SU-DHL-6 (cell line): ENCODE measurements at regions not wholly inside any gene's neighbourhood (a gene's known extent, or its start where the extent isn't known, plus 50 kb on each side); places are given as distances from the start of the nearest gene placed in this dataset.

Source experiments
- H2AFZ ChIP-seq: fragments of 200-600 bp; sonication (generic); 2 replicates; pipeline ENCODE4 v1.6.1; 2014; ENCODE audit warnings: low read depth, mild to moderate bottlenecking, moderate library complexity, mixed read lengths, antibody characterized with exemption, low read length; ENCODE audit not compliant: severe bottlenecking
- H3F3A ChIP-seq: fragments of 200-600 bp; shearing (Covaris generic); 2 replicates; pipeline ENCODE4 v1.6.0; 2016; ENCODE audit warnings: antibody characterized with exemption, mild to moderate bottlenecking; ENCODE audit not compliant: insufficient read depth
- H3K27ac ChIP-seq: fragments of 200-600 bp; sonication (generic); 2 replicates; pipeline ENCODE4 v1.5.1; 2016; ENCODE audit warnings: low read depth, mild to moderate bottlenecking, low read length, moderate library complexity, mixed read lengths
- H3K27me3 ChIP-seq: fragments of 200-600 bp; sonication (generic), shearing (Covaris generic); 2 replicates; pipeline ENCODE4 v1.6.0; 2014; ENCODE audit warnings: mild to moderate bottlenecking, low read length
- H3K36me3 ChIP-seq: fragments of 200-600 bp; sonication (generic); 2 replicates; pipeline ENCODE4 v1.6.1; 2014; ENCODE audit warnings: mild to moderate bottlenecking, low read length, mixed read lengths
- H3K4me2 ChIP-seq: fragments of 300-600, 200-600 bp; shearing (Covaris generic), sonication (generic); 2 replicates; pipeline ENCODE4 v1.6.0; 2014; ENCODE audit warnings: low read length, low read depth, mild to moderate bottlenecking; ENCODE audit not compliant: poor library complexity, severe bottlenecking
- H3K4me3 ChIP-seq: fragments of 200-600 bp; sonication (generic); 2 replicates; pipeline ENCODE4 v1.5.1; 2014; ENCODE audit warnings: antibody characterized with exemption, low read length, mild to moderate bottlenecking, mixed read lengths; ENCODE audit not compliant: insufficient read depth, poor library complexity, severe bottlenecking
- H3K79me2 ChIP-seq: fragments of 200-600 bp; sonication (generic); 2 replicates; pipeline ENCODE4 v1.6.1; 2014; ENCODE audit warnings: mild to moderate bottlenecking, low read length, moderate library complexity; ENCODE audit not compliant: insufficient read depth
- H3K9ac ChIP-seq: fragments of 200-600 bp; sonication (generic); 2 replicates; pipeline ENCODE4 v1.7.0; 2014; ENCODE audit warnings: mild to moderate bottlenecking, low read length
- H3K9me2 ChIP-seq: fragments of 200-600 bp; sonication (generic); replicated peaks from 2 replicates; pipeline ENCODE4 v1.6.1; 2014; ENCODE audit warnings: low read length; ENCODE audit not compliant: insufficient read depth
- H3K9me3 ChIP-seq: fragments of 200-600 bp; sonication (generic); 2 replicates; pipeline ENCODE4 v1.6.1; 2014; ENCODE audit warnings: low read length, mixed read lengths; ENCODE audit not compliant: insufficient read depth
- H4K20me1 ChIP-seq: fragments of 200-600 bp; sonication (generic); 2 replicates; pipeline ENCODE4 v1.6.1; 2014; ENCODE audit warnings: low read depth, mild to moderate bottlenecking, antibody characterized with exemption, low read length, moderate library complexity, mixed read lengths
- CTCF ChIP-seq: fragments of 200-600 bp; sonication (generic); IDR thresholded peaks from one replicate; pipeline ENCODE4 v1.5.1; 2017; ENCODE audit warnings: antibody characterized with exemption, mild to moderate bottlenecking, low read length, moderate library complexity; ENCODE audit not compliant: insufficient read depth, poor library complexity, severe bottlenecking
- EZH2phosphoT487 ChIP-seq: fragments of 200-600 bp; sonication (generic), shearing (Covaris generic); conservative IDR thresholded peaks from 2 replicates; pipeline ENCODE4 v1.6.1; 2018; ENCODE audit warnings: mild to moderate bottlenecking, antibody characterized with exemption, low read length, moderate library complexity, mixed read lengths

GRCh38 chr6:66937180-66937579, 1230.2 kb upstream of the EYS start:
- no peak overlapping the region for H2AFZ ChIP-seq
- 0 out of 2 replicates have a peak, but pooled peaks cover 2% of the 10 kb centered on the region for H3K36me3 ChIP-seq
- no peaks in the 10 kb centered on the region for H3F3A ChIP-seq
- H3K9me3 ChIP-seq: peaks cover 15% of the 10 kb centered on the region; the same call in 1 of the 2 replicates
- TF ChIP-seq EZH2phosphoT487 (no peak), CTCF (no peak)
- no peak overlapping the region for H3K9ac ChIP-seq
- H3K4me2 ChIP-seq: no peak overlapping the region
- H3K27ac ChIP-seq: no peak overlapping the region
- no peak overlapping the region for H3K4me3 ChIP-seq
- no peaks in the 10 kb centered on the region for H3K9me2 ChIP-seq
- no peaks in the 10 kb centered on the region for H3K27me3 ChIP-seq
- H4K20me1 ChIP-seq: no peaks in the 10 kb centered on the region
- no peaks in the 10 kb centered on the region for H3K79me2 ChIP-seq

GRCh38 chr6:66935612-66936011, 1228.6 kb upstream of the EYS start:
- H2AFZ ChIP-seq: no peak overlapping the region
- no peaks in the 10 kb centered on the region for H3K27me3 ChIP-seq
- H3K79me2 ChIP-seq: no peaks in the 10 kb centered on the region
- TF ChIP-seq EZH2phosphoT487: no peak
- TF ChIP-seq CTCF: no peak
- H3K36me3 ChIP-seq: 0 out of 2 replicates have a peak, but pooled peaks cover 2% of the 10 kb centered on the region
- no peaks in the 10 kb centered on the region for H3K9me2 ChIP-seq
- H3K4me2 ChIP-seq: no peak overlapping the region
- H3K9ac ChIP-seq: no peak overlapping the region
- H3K27ac ChIP-seq: no peak overlapping the region
- no peaks in the 10 kb centered on the region for H4K20me1 ChIP-seq
- H3K4me3 ChIP-seq: no peak overlapping the region
- H3F3A ChIP-seq: no peaks in the 10 kb centered on the region
- peaks cover 15% of the 10 kb centered on the region; the same call in 1 of the 2 replicates for H3K9me3 ChIP-seq

- Histone ChIP-seq H3K79me2 (no peaks in the 10 kb centered on the region), H3K4me3 (no peak overlapping the region), H3K36me3 (0 out of 2 replicates have a peak, but pooled peaks cover 2% of the 10 kb centered on the region), H4K20me1 (no peaks in the 10 kb centered on the region), H3K9me3 (peaks cover 16% of the 10 kb centered on the region; the same call in 1 of the 2 replicates), H2AFZ (no peak overlapping the region), H3K9ac (no peak overlapping the region), H3K4me2 (no peak overlapping the region), H3K9me2 (no peaks in the 10 kb centered on the region), H3K27ac (no peak overlapping the region), H3F3A (no peaks in the 10 kb centered on the region), H3K27me3 (no peaks in the 10 kb centered on the region)
- TF ChIP-seq EZH2phosphoT487 (no peak), CTCF (no peak)
Observed at GRCh38 chr6:66931787-66932186, 1224.8 kb upstream of the EYS start.
